NCI-H1436 (cell line): ENCODE measurements at regions not wholly inside any gene's neighbourhood (a gene's known extent, or its start where the extent isn't known, plus 50 kb on each side); places are given as distances from the start of the nearest gene placed in this dataset.

ENCODE experiments used
- DNase-seq: peaks from one replicate; lab custom pipeline; 2025; lab: John Stamatoyannopoulos, UW

GRCh38 chr3:153073636-153074035, 88.4 kb upstream of the RAP2B start:
- DNase-seq, result no peak

GRCh38 chr3:153078826-153079225, 83.2 kb upstream of the RAP2B start:
- DNase-seq, result no peak

GRCh38 chr3:153079386-153079785, 82.6 kb upstream of the RAP2B start:
- DNase-seq, result no peak

GRCh38 chr3:153080778-153081240, 81.2 kb upstream of the RAP2B start:
- DNase-seq, result no peak

GRCh38 chr3:153084431-153084830, 77.6 kb upstream of the RAP2B start:
- DNase-seq, result no peak

GRCh38 chr3:153087595-153088566, 74.1 kb upstream of the RAP2B start:
- no peak for DNase-seq

GRCh38 chr3:153089620-153090019, 72.4 kb upstream of the RAP2B start:
- DNase-seq, result no peak

- no peak for DNase-seq
Observed at GRCh38 chr3:153090973-153091372, 71.1 kb upstream of the RAP2B start.

- DNase-seq, result no peak
Observed at GRCh38 chr3:153093629-153094028, 68.4 kb upstream of the RAP2B start.

GRCh38 chr3:153094386-153094785, 67.6 kb upstream of the RAP2B start:
- no peak for DNase-seq

- no peak for DNase-seq
Observed at GRCh38 chr3:153095441-153095840, 66.6 kb upstream of the RAP2B start.

GRCh38 chr3:153096731-153097131, 65.3 kb upstream of the RAP2B start:
- no peak for DNase-seq

GRCh38 chr3:153097213-153097612, 64.8 kb upstream of the RAP2B start:
- no peak for DNase-seq

GRCh38 chr3:153099131-153099530, 62.9 kb upstream of the RAP2B start:
- no peak for DNase-seq

- DNase-seq, result no peak
Observed at GRCh38 chr3:153103406-153103945, 58.5 kb upstream of the RAP2B start.

- DNase-seq, result no peak
Observed at GRCh38 chr3:153110041-153110440, 52.0 kb upstream of the RAP2B start.

GRCh38 chr3:153111016-153111415, 51.0 kb upstream of the RAP2B start:
- DNase-seq, result no peak
